Right hindlimb (tissue), 1 donor: ENCODE measurements at regions not wholly inside any gene's neighbourhood (a gene's known extent, or its start where the extent isn't known, plus 50 kb on each side); places are given as distances from the start of the nearest gene placed in this dataset.
"Not testable (repeated sequence)": the region's sequence is repeated elsewhere in the genome, so short reads cannot be mapped to it uniquely, and the experiment has no call there.

Source experiments
- DNase-seq: peaks from one replicate; pipeline ENCODE4 v3.0.0-alpha.2; 2018

DNA sequence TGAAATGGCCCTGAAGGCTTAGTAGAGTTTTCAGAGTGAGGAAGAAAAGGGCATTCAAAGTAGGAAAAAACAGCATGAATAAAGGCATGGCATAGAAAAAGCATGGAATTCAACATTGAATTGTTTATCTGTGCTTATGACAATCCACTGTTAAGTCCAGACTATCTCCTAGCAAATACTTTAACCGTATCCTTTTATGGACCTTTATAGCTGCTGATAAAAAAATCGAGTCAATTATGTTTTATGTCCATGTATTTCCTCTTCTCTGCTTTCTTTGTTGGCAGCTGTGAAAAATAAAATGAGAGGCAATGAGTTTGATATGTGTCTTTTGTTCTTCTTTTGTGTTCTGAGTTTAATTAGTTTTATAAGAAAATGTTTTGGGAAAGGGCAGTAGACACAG, 70.4 kb downstream of the TDRD15 start:
- no peak for DNase-seq

GRCh38 chr2:21194858-21195271, 71.1 kb downstream of the TDRD15 start:
- no peak for DNase-seq

DNA sequence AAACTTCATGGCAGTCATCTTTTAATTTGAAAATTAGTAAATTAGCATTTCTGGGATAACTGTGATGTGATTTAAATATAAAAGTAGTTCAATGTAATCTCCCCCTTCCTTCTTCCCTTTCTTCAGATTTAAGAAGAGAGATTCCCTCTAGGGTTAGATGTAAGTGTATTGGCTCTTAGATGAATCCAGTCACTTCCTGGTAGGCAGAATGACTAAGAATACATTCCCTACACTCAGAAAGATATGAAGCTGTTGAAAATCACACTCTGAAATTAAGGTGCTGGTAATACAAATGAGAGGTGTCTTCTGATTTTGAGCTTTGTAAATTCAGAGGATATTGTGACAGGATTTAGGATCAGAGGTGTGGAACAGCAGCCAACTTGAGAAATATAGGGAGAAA, 71.6 kb downstream of the TDRD15 start:
- no peak for DNase-seq

- no peak for DNase-seq
Measured at GRCh38 chr2:21198637-21199036, 74.9 kb downstream of the TDRD15 start.

DNA sequence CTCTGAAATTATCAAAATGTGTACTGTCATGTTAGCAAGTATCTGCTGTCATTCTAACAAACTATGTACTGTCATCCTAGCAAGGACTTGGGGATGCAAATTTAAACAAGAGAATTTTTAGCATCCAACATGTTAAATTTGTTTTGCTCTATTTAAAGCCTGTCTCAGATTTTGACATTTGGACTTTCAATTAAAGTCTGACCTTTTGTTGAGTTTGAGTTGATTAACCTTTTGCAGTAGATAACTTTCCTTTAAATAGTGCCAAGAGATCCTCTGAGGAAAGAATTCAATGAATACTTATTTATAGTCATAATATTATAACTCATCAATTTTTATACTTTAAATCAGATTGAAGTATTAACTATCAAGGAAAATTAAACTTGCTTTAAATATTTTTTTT, 80.2 kb downstream of the TDRD15 start:
- DNase-seq: no peak

GRCh38 chr2:21214085-21214484, 90.3 kb downstream of the TDRD15 start:
- not testable (repeated sequence) for DNase-seq

DNA sequence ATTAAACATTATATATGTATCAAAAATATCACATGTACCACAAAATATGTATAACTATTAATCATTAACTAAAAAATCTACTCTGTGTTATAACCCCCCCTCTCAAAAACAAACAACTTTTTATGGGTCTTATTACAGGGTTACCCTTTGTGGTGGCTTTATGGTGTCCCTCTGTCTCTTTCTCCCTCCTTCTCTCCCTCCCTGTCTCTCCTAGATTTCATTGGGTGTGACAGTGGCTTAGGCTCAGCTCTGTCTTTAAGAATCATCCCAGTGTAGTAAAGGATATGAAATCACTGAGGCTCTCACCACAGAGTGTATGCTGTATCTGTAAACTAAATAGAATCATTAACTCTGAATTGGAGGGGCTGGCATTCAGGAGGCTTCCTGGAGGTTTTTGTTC, 93.7 kb downstream of the TDRD15 start:
- no peak for DNase-seq

GRCh38 chr2:21220930-21221329, 97.2 kb downstream of the TDRD15 start:
- no peak for DNase-seq

DNA sequence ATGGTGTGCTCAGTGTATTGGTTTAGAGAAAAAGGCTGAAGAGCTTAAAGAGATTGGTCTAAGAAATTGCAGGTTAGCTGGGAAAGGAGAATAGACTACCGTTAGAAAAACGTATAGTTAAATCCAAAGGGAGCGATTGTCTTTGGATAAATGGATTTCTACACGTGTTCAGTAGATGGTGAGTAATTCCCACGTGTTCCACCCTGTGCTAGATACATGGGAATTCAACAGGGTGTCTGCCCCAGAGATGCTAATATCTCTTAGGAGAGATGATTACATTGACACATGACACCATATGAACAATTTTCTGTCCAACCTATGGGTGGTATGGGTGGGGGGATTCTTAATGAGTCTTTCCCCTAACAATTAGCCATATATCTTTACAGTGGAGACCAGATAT, 99.8 kb downstream of the TDRD15 start:
- DNase-seq: no peak

DNA sequence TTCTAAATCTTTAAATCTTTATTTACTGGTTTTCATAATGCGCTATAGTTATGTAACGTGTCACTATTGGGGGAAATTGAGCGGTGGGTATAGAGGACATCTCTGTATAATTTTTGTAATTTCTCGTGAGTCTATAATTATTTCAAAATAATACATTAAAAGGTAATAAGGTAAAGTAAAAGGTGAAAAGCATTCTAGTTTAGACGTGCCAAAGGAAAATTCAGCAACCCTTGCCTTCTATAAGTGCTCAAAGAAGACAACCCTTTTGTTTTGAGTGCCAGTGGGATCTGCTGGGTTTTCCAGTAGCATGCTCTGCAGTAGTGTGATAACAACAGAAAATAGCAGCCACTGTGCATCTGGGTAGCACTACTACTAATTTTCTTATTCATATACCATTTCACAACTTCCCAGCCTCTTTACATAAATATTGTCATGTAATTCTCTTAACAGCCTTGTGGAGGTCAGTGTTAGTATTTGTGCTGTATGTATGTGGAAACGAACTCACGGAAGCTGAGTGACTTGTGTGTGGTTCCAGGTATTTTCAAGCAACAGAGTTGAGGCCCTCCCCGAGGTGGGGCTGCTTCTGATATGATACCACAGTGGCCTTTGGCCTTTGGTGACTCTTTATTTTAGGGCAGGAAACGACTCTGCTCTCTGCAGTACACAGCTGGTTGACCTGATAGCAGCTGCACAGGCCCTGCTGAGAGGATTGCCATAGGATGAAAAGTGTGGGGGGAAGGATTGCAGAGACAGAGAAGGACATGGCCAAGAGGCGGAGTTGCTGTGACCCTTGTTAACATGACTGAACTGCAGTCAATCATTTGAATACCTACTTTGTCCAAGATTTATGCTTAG, 104.5 kb downstream of the TDRD15 start:
- no peak for DNase-seq

DNA sequence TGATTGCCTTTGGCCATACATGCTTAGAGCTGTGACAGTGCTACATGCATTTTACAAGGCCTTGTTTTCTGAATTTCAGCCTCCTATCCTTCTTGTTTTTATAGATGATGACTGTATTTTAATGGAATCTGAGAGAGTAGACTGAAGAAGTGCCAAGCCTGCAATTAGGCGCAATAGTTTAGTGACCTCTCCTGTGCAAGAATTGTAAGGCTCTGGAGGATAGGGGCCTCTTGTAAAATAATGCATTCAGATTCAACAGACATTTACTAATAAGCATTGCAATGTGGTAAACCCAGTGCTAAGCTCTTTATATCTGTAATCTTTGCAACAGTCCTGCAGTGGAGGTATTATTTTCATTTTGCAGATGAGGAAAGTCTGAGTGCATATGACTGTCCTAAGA, 105.5 kb downstream of the TDRD15 start:
- no peak for DNase-seq

GRCh38 chr2:21230140-21230539, 106.4 kb downstream of the TDRD15 start:
- no peak for DNase-seq

DNA sequence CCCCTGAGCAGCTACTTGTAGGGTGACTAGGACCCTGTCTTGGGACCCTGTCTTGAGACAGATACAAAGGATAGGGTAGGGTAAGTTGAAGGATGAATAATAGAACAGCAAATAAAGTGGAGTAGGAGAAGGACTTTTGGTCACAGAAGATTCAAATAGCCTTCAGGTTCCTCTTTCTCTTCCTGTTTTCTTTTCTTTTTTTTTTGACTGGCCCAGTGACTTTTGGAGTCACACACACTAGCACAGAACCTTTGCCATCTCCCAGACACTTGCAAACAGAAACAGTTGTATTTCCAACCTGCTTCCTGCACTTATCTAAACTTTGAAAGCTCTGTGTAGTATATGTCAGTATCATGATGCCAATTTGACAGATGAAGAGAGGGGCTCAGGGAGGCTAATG, 108.2 kb downstream of the TDRD15 start:
- DNase-seq: no peak

DNA sequence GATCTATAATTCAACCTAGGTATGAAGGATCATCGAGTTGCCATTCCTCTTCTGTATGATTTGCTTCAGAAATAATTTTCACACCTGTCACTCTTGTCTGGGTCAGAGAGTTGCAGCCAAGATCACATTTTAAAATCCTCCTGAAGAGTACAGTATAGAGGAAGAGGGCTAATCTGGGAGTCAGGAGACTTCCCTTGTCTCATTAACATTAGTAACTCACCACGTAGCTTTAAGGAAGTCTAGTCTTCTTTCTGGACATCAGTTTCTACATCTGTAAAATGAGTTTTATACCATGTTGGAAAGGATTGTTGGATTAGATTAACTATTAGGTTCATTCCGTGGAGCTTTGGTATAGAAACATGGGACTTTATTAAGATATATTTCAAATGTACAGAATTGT, 109.4 kb downstream of the TDRD15 start:
- no peak for DNase-seq

DNA sequence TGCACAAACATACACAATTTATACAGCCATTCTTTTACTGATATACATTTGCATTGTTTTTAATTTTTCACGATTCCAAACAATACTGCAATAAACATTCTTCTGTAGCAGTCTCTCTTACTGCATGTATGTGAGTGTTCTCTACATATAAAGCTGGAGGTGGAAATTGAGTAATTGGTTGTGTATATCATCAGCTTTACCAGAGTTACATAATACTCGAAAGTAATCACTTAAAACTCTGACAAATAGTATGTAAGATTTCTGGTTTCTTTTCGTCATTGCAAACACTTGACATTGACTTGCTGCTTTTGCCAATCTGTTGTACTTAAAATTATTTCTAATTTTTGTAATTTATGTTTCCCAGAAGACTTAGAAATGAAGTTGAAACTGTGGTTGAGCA, 110.2 kb downstream of the TDRD15 start:
- DNase-seq: no peak

- DNase-seq: no peak
Measured at GRCh38 chr2:21234464-21235120, 110.8 kb downstream of the TDRD15 start.

- DNase-seq: not testable (repeated sequence)
Measured at GRCh38 chr2:21239749-21240148, 116.0 kb downstream of the TDRD15 start.

GRCh38 chr2:21244161-21244560, 120.4 kb downstream of the TDRD15 start:
- no peak for DNase-seq

- no peak for DNase-seq
Measured at GRCh38 chr2:21245565-21245964, 121.8 kb downstream of the TDRD15 start.

GRCh38 chr2:21249367-21249766, 125.6 kb downstream of the TDRD15 start:
- no peak for DNase-seq

DNA sequence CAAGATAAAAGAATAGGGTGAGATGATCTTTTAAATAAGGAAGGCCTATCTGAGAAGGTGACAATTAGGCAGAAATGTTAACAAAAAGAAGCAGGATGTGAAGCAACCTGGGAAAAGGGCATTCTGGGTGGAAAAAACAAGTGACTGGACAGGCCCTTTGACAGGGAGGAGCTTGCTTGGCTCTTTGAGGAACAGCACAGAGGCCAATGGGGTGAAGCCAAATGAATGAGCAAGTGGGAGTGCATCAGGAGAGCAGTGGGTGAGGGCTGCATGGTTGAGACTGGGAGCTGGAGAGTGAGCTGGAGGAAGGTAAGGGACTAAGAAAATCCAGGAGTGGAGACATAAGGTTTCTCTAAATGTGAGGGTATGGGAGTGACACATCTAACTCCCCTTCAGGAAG, 126.9 kb downstream of the TDRD15 start:
- no peak for DNase-seq

DNA sequence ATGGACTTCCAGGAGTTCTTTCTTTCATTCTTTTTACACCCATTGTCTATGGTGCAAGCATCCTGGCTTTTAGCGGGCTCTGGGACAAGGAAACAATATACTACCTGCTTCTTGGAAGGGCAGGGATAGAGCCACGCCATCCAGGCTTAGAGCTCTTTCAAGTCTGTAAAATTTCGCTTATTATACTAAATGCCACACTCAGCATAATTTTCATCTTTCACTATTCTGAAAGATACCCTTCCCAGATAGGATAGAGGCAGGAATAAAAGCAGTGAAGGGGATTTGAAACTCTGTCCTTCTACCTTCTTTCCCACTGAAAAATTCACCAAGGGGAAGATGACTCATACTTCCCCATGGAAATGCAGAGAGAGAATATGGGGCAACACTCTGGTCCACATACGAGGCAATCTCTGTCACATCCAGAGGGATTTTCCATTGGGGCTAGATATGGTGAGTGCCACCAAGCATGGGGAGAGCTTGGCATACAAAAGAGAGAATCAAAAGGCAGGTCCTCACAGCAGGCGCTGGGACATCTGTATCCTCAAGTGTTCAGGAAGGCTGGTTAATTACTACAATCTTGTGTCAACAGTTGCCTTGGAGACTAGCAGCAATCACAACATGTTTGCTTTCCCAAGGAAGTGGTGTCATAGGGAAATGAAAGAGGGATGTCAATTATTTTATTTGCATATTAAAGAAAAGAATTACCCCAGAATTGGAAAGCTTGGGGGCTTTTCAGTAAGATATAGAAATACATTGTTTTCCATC, 127.6 kb downstream of the TDRD15 start:
- no peak for DNase-seq

DNA sequence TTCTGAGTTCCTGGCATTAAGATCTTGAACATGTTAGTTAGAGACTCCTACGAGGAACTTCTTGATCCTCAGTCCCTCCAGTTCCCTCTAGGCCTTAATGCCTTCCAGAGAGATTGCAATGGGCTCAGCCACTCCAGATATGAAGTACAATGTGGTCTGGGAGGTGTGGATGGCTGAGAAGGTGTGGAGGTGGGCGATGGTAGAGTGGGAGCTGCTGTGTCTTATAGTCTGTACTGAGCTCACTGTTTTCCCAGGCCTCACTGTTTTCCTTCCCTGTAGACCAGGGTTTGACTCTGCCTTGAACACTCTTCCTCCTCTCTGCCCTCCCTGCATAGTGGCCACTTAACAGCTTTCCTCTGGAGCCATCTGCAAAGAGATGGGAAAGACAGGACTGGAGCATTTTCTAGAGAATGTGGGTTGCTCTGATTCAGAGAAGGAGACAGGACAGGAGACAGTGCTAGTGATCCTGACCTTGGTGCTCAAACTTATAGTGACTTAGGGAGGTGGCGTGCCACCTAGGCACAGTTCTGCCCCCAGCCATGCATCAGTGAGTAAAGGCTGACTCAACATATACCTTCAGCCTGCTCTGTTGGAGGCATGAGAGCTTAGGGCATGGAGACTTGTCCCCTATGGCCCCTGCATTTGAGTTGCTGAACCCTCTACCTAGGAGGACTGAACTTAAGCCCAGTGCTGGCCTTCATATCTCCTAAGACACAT, 129.7 kb downstream of the TDRD15 start:
- DNase-seq: no peak
